Right ventricle myocardium inferior (tissue), 1 donor: ENCODE measurements at regions not wholly inside any gene's neighbourhood (a gene's known extent, or its start where the extent isn't known, plus 50 kb on each side); places are given as distances from the start of the nearest gene placed in this dataset.

Source experiments
- ATAC-seq: fragments of 200-7000 bp; cut with Tn5 transposase; one replicate; pipeline ENCODE4 v1.9.1; 2020; ENCODE audit warnings: mild to moderate bottlenecking, moderate library complexity
- DNase-seq: peaks from one replicate; pipeline ENCODE4 v3.0.0; 2021; ENCODE audit errors: missing footprints
- intact Hi-C: fragments of 100-400 bp; cut with DNase I; formaldehyde crosslinking; loops from one replicate; pipeline ENCODE4 v1.11.0; 2022
- donor health status: DM: no; HTN: yes; CAD: no; lungs with severe emphysema.

DNA sequence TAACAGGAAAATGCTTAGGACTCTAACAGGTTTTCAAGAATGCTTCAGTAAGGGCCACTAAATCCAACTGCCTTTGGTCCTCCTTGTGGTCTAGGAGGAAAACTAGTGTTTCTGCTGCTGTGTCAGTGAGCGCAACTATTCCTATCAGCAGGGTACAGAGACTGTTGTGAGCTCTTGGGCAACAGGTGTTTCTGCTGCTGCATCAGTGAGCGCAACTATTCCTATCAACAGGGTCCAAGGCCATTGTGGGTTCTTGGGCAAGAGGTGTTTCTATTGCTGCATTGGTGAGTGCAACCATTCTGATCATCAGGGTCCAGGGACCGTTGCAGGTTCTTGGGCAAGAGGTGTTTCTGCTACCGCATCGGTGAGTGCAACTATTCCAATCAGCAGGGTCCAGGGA lies 256.3 kb downstream of the CDH10 start:
- DNase-seq, result no peak
- no peak for ATAC-seq
- intact Hi-C loops, result no loop called here

DNA sequence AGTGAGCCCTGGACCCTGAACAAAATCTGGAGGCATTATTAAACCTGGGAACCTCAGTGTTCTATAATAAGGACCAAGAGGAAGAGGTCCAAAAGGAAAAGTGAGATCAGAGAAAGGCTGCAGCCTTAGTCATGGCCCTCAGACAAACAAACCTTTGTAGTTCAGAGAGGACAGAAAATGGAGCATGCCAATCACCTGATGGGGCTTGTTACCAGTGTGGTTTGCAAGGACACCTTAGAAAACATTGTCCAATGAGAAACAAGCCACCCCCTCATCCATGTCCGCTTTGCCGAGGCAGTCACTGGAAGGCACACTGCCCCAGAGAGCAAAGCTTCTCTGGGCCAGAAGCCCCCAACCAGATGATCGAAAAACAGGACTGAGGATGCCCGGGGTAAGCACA lies 254.8 kb downstream of the CDH10 start:
- ATAC-seq (no peak), DNase-seq (no peak)
- intact Hi-C loops, result no loop called here

DNA sequence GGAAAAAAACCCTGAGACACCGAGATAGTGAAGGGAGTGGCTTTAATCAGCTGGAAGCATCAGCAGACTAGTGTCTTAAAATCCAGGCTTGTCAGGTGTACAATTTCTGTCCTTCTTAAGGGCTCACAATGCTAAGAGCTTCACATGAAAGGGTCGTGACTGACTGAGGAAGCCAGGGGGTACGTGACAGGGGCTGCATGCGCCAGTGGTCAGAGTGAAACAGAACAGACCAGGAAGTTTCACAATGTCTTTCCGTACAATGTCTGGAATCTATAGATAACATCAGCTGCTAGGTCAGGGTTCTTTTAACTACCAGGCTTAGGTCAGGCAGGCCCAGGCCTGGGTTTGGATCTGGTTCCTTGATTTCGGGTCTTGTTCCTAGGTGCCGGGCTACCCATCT lies 253.0 kb downstream of the CDH10 start:
- intact Hi-C loops, result no loop called here
- no peak for DNase-seq
- no peak for ATAC-seq

DNA sequence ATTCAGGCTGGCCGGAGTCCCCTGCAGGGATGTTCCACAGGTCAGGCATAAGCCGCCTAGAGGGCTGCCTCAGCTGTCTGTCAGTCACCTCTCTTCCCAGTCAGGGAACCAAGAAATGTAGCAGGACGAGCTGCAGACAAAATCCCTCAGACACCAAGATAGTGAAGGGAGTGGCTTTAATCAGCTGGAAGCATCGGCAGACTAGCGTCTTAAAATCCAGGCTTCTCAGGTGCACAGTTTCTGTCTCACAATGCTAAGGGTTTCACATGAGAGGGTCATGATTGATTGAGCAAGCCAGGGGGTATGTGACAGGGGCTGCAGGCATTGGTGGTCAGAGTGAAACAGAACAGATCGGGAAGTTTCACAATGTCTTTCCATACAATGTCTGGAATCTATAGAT lies 247.2 kb downstream of the CDH10 start:
- intact Hi-C loops, result no loop called here
- DNase-seq (no peak), ATAC-seq (no peak)

DNA sequence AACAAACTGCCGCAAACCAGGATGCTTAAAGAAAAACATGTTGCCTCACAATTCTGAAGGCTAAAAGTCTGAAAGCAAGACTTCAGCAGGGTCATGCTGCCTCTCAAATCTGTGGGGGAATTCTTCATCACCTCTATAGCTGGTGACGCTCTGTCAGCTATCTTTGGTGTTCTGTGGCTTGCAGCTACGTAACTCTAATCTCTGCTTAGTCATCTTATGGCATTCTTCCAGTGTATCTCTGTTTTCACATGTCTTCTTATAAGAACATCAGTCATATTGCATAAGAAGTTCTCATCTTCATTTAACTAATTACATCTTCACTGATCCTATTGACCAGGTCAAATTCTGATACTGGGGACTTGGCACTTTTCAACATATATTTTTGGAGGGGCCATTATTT lies 243.0 kb downstream of the CDH10 start:
- no peak for ATAC-seq
- intact Hi-C loops, result no loop called here

DNA sequence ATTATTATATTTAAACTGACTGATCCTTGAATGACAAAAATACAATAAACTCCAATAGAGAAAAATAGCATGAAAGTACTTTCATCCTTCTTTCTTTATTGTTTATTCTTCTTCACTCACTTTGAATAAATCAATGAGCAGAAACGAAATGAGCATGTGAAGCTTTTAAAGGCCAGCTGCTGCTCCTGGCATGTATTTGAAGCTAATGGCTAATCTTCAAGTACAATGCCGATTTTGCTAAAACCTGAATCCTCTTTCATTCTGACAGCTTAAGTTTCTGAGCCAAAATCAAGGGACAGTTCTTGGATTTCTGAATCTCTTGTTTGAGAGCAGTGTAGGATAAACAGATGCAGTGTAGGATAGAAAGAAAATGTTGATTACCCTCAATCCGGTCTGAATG lies 237.3 kb downstream of the CDH10 start:
- DNase-seq (no peak), ATAC-seq (no peak)
- intact Hi-C loops, result no loop called here

More for the DNA sequence above, 243.0 kb downstream of the CDH10 start:
- DNase-seq, result no peak

DNA sequence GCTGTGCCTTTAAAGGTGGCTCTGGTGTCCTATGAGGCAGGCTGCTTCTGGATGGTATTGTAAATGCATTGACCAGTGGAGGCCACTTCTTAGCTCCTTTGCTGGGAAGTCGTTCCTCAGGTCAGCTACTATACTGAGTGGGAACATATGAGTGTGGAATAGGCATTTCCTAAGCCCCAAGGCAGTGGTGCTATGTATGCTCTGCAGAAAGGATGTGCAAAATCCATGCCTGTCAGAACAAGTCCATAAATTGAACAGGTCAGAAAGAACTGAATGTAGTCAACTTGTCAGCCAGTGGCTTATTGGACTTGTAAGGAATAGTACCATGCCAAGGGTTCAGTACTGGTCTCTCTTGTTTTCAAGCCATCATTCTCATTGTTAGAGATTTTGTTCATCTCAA lies 216.4 kb downstream of the CDH10 start:
- intact Hi-C loops, result no loop called here
- ATAC-seq, result no peak
- DNase-seq, result no peak

DNA sequence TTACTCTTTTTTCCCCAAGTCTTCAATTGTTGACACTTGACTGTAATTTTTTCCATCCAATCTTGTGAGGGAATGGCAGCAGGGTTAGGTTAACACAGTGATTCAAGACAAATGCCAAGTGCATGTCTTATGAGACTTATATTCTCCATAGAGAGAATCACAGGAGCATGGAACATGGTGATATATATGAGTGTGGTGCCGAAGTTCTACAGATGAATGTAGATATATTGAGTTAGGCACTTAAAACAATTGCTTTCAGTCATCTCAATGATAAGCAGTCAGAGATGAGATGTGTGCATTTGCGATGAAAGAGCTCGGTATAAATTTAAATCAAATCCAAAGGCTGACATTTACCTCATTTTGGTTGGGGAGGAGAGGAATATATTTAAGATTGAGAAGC lies 211.2 kb downstream of the CDH10 start:
- intact Hi-C loops, result no loop called here
- DNase-seq (no peak), ATAC-seq (no peak)
